ENCODE measurements at regions not wholly inside any gene's neighbourhood (a gene's known extent, or its start where the extent isn't known, plus 50 kb on each side); places are given as distances from the start of the nearest gene placed in this dataset.

- TF ChIP-seq CTCF (conservative IDR thresholded peaks at IDR 0.05) (no peak), ZFX (IDR thresholded peaks at IDR 0.05) (no peak)
Observed at GRCh38 chr12:84072961-84073360, 839.6 kb downstream of the SLC6A15 start.
